ENCODE measurements at regions not wholly inside any gene's neighbourhood (a gene's known extent, or its start where the extent isn't known, plus 50 kb on each side); places are given as distances from the start of the nearest gene placed in this dataset.

GRCh38 chr5:135714126-135714894 lies 120.2 kb upstream of the SLC25A48 start:
- H3K36me3 ChIP-seq (ENCODE audit: control insufficient read depth in 5 of 5, insufficient read depth in 5 of 5, low read length in 5 of 5), result no peaks in the 10 kb centered on the region
- no peaks in the 10 kb centered on the region for H3K9me3 ChIP-seq (ENCODE audit: control insufficient read depth in 5 of 5, low read length in 5 of 5)
- peaks cover 0 to 8% (median 3%) of the 10 kb centered on the region in 5 donors for H3K4me1 ChIP-seq (ENCODE audit: control insufficient read depth in 5 of 5, insufficient read depth in 5 of 5, low read length in 5 of 5)
- no peak overlapping the region for H3K4me3 ChIP-seq (ENCODE audit: low read depth in 1 of 5, low read length in 5 of 5)
- H3K27ac ChIP-seq (ENCODE audit: low read depth, low read length), result no peak overlapping the region
- peaks cover 0 to 7% (median 6%) of the 10 kb centered on the region in 5 donors for H3K27me3 ChIP-seq (ENCODE audit: control insufficient read depth in 5 of 5, insufficient read depth in 4 of 5, low read length in 5 of 5)
- H3K9ac ChIP-seq (ENCODE audit: low read length in 5 of 5), result no peak overlapping the region

GRCh38 chr5:135713161-135713915 lies 121.1 kb upstream of the SLC25A48 start:
- H3K27me3 ChIP-seq (ENCODE audit: control insufficient read depth in 5 of 5, insufficient read depth in 4 of 5, low read length in 5 of 5), result peaks cover 0 to 7% (median 6%) of the 10 kb centered on the region in 5 donors
- peaks cover 0 to 10% (median 3%) of the 10 kb centered on the region in 5 donors for H3K4me1 ChIP-seq (ENCODE audit: control insufficient read depth in 5 of 5, insufficient read depth in 5 of 5, low read length in 5 of 5)
- no peaks in the 10 kb centered on the region for H3K36me3 ChIP-seq (ENCODE audit: control insufficient read depth in 5 of 5, insufficient read depth in 5 of 5, low read length in 5 of 5)
- no peak overlapping the region for H3K4me3 ChIP-seq (ENCODE audit: low read depth in 1 of 5, low read length in 5 of 5)
- no peak overlapping the region for H3K27ac ChIP-seq (ENCODE audit: low read depth, low read length)
- no peak overlapping the region for H3K9ac ChIP-seq (ENCODE audit: low read length in 5 of 5)
- H3K9me3 ChIP-seq (ENCODE audit: control insufficient read depth in 5 of 5, low read length in 5 of 5), result no peaks in the 10 kb centered on the region

- Histone ChIP-seq H3K9ac (ENCODE audit: low read length in 5 of 5) (no peak overlapping the region), H3K4me3 (ENCODE audit: low read depth in 1 of 5, low read length in 5 of 5) (no peak overlapping the region), H3K4me1 (ENCODE audit: control insufficient read depth in 5 of 5, insufficient read depth in 5 of 5, low read length in 5 of 5) (peaks cover 0 to 10% (median 3%) of the 10 kb centered on the region in 5 donors), H3K36me3 (ENCODE audit: control insufficient read depth in 5 of 5, insufficient read depth in 5 of 5, low read length in 5 of 5) (no peaks in the 10 kb centered on the region), H3K9me3 (ENCODE audit: control insufficient read depth in 5 of 5, low read length in 5 of 5) (no peaks in the 10 kb centered on the region), H3K27me3 (ENCODE audit: control insufficient read depth in 5 of 5, insufficient read depth in 4 of 5, low read length in 5 of 5) (peaks cover 0 to 7% (median 6%) of the 10 kb centered on the region in 5 donors), H3K27ac (ENCODE audit: low read depth, low read length) (no peak overlapping the region)
These were observed 122.6 kb upstream of the SLC25A48 start for GRCh38 chr5:135711911-135712310.

- no peak overlapping the region for H3K4me3 ChIP-seq (ENCODE audit: low read depth in 1 of 5, low read length in 5 of 5)
- H3K4me1 ChIP-seq (ENCODE audit: control insufficient read depth in 5 of 5, insufficient read depth in 5 of 5, low read length in 5 of 5), result peaks cover 0 to 10% (median 0%) of the 10 kb centered on the region in 5 donors
- no peaks in the 10 kb centered on the region for H3K36me3 ChIP-seq (ENCODE audit: control insufficient read depth in 5 of 5, insufficient read depth in 5 of 5, low read length in 5 of 5)
- H3K27ac ChIP-seq (ENCODE audit: low read depth, low read length), result no peak overlapping the region
- peaks cover 0 to 7% (median 6%) of the 10 kb centered on the region in 5 donors for H3K27me3 ChIP-seq (ENCODE audit: control insufficient read depth in 5 of 5, insufficient read depth in 4 of 5, low read length in 5 of 5)
- no peak overlapping the region for H3K9ac ChIP-seq (ENCODE audit: low read length in 5 of 5)
- H3K9me3 ChIP-seq (ENCODE audit: control insufficient read depth in 5 of 5, low read length in 5 of 5), result no peaks in the 10 kb centered on the region
These were observed 124.3 kb upstream of the SLC25A48 start for GRCh38 chr5:135710045-135710675.

GRCh38 chr5:135709208-135709575 lies 125.3 kb upstream of the SLC25A48 start:
- Histone ChIP-seq H3K9me3 (ENCODE audit: control insufficient read depth in 5 of 5, low read length in 5 of 5) (no peaks in the 10 kb centered on the region), H3K9ac (ENCODE audit: low read length in 5 of 5) (no peak overlapping the region), H3K4me1 (ENCODE audit: control insufficient read depth in 5 of 5, insufficient read depth in 5 of 5, low read length in 5 of 5) (peaks cover 0 to 10% (median 0%) of the 10 kb centered on the region in 5 donors), H3K4me3 (ENCODE audit: low read depth in 1 of 5, low read length in 5 of 5) (no peak overlapping the region), H3K36me3 (ENCODE audit: control insufficient read depth in 5 of 5, insufficient read depth in 5 of 5, low read length in 5 of 5) (no peaks in the 10 kb centered on the region), H3K27ac (ENCODE audit: low read depth, low read length) (no peak overlapping the region), H3K27me3 (ENCODE audit: control insufficient read depth in 5 of 5, insufficient read depth in 4 of 5, low read length in 5 of 5) (peaks cover 0 to 6% (median 5%) of the 10 kb centered on the region in 5 donors)

- Histone ChIP-seq H3K27ac (ENCODE audit: low read depth, low read length) (no peak overlapping the region), H3K36me3 (ENCODE audit: control insufficient read depth in 5 of 5, insufficient read depth in 5 of 5, low read length in 5 of 5) (no peaks in the 10 kb centered on the region), H3K4me1 (ENCODE audit: control insufficient read depth in 5 of 5, insufficient read depth in 5 of 5, low read length in 5 of 5) (peaks cover 0 to 10% (median 0%) of the 10 kb centered on the region in 5 donors), H3K9ac (ENCODE audit: low read length in 5 of 5) (no peak overlapping the region), H3K9me3 (ENCODE audit: control insufficient read depth in 5 of 5, low read length in 5 of 5) (no peaks in the 10 kb centered on the region), H3K27me3 (ENCODE audit: control insufficient read depth in 5 of 5, insufficient read depth in 4 of 5, low read length in 5 of 5) (peaks cover 0 to 6% (median 4%) of the 10 kb centered on the region in 5 donors), H3K4me3 (ENCODE audit: low read depth in 1 of 5, low read length in 5 of 5) (no peak overlapping the region)
These were observed 125.8 kb upstream of the SLC25A48 start for GRCh38 chr5:135708481-135709207.

DNA sequence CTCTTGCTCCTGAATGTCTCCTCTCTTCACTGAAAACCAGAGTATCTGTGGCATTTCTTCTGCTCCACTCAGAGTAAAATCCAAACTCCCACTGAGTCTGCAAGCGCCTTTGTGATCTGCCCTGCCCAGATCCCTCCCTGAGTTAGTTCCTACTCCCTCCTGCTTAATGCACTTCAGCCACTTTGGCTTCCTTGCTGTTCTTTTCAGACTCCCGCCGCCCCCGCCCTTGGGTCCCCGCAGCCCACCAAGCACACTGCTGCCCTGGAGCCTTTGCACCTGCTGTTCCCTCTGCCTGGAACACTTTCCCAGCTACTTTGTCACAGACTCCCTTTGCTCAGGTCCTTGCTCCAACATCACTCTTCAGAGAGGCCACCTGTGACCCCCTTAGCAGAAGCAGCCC lies 127.2 kb upstream of the SLC25A48 start:
- Histone ChIP-seq H3K27ac (ENCODE audit: low read depth, low read length) (no peak overlapping the region), H3K9ac (ENCODE audit: low read length in 5 of 5) (no peak overlapping the region), H3K9me3 (ENCODE audit: control insufficient read depth in 5 of 5, low read length in 5 of 5) (no peaks in the 10 kb centered on the region), H3K4me1 (ENCODE audit: control insufficient read depth in 5 of 5, insufficient read depth in 5 of 5, low read length in 5 of 5) (peaks cover 0 to 10% (median 0%) of the 10 kb centered on the region in 5 donors), H3K36me3 (ENCODE audit: control insufficient read depth in 5 of 5, insufficient read depth in 5 of 5, low read length in 5 of 5) (no peaks in the 10 kb centered on the region), H3K27me3 (ENCODE audit: control insufficient read depth in 5 of 5, insufficient read depth in 4 of 5, low read length in 5 of 5) (peaks cover 0 to 6% (median 3%) of the 10 kb centered on the region in 5 donors), H3K4me3 (ENCODE audit: low read depth in 1 of 5, low read length in 5 of 5) (no peak overlapping the region)

DNA sequence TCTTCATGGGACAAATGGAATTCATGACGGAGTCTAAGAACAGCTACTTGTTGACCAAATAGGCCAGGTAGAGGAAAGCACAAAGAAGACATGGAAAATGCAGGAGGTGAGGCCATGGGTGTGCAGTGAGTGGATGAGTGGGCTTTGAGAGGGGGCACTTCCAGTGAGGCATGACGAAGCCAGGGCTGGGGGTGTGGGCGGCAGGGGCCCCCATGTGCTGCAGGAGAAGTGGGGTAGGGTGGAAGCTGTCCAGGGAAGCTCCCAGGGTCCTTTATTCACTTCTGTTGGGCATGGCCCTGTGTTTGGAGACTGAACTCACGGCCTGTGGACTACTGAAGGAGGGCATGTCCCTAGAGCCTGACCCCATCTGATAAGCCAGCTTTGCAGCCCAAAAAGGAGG lies 127.6 kb upstream of the SLC25A48 start:
- no peak overlapping the region for H3K9ac ChIP-seq (ENCODE audit: low read length in 5 of 5)
- peaks cover 0 to 6% (median 3%) of the 10 kb centered on the region in 5 donors for H3K27me3 ChIP-seq (ENCODE audit: control insufficient read depth in 5 of 5, insufficient read depth in 4 of 5, low read length in 5 of 5)
- no peak overlapping the region for H3K4me3 ChIP-seq (ENCODE audit: low read depth in 1 of 5, low read length in 5 of 5)
- no peaks in the 10 kb centered on the region for H3K36me3 ChIP-seq (ENCODE audit: control insufficient read depth in 5 of 5, insufficient read depth in 5 of 5, low read length in 5 of 5)
- H3K9me3 ChIP-seq (ENCODE audit: control insufficient read depth in 5 of 5, low read length in 5 of 5), result no peaks in the 10 kb centered on the region
- H3K4me1 ChIP-seq (ENCODE audit: control insufficient read depth in 5 of 5, insufficient read depth in 5 of 5, low read length in 5 of 5), result peaks cover 0 to 10% (median 0%) of the 10 kb centered on the region in 5 donors
- H3K27ac ChIP-seq (ENCODE audit: low read depth, low read length), result no peak overlapping the region

- H3K27me3 ChIP-seq (ENCODE audit: control insufficient read depth in 5 of 5, insufficient read depth in 4 of 5, low read length in 5 of 5), result peaks cover 0 to 4% (median 3%) of the 10 kb centered on the region in 5 donors
- H3K4me1 ChIP-seq (ENCODE audit: control insufficient read depth in 5 of 5, insufficient read depth in 5 of 5, low read length in 5 of 5), result peaks cover 0 to 10% (median 0%) of the 10 kb centered on the region in 5 donors
- no peaks in the 10 kb centered on the region for H3K9me3 ChIP-seq (ENCODE audit: control insufficient read depth in 5 of 5, low read length in 5 of 5)
- H3K9ac ChIP-seq (ENCODE audit: low read length in 5 of 5), result no peak overlapping the region
- no peaks in the 10 kb centered on the region for H3K36me3 ChIP-seq (ENCODE audit: control insufficient read depth in 5 of 5, insufficient read depth in 5 of 5, low read length in 5 of 5)
- H3K27ac ChIP-seq (ENCODE audit: low read depth, low read length), result no peak overlapping the region
- H3K4me3 ChIP-seq (ENCODE audit: low read depth in 1 of 5, low read length in 5 of 5), result no peak overlapping the region
These were observed 127.7 kb upstream of the CXCL14 start for GRCh38 chr5:135706474-135706873.

Data from subcutaneous abdominal adipose tissue (tissue), 5 donors.